ENCODE measurements at regions not wholly inside any gene's neighbourhood (a gene's known extent, or its start where the extent isn't known, plus 50 kb on each side); places are given as distances from the start of the nearest gene placed in this dataset.
A peak's percentile ranks its signal among the peaks of the same experiment; 100 is the strongest.

GRCh38 chr1:220410611-220411010 lies 117.3 kb upstream of the MARK1 start:
- H3K9ac ChIP-seq: no peak overlapping the region
- H3K27ac ChIP-seq (ENCODE audit: low read depth in 2 of 2, low read length in 1 of 2): peak overlapping the region; percentile 43 to 57; a peak in 2 of 4 replicates
- H3K9me2 ChIP-seq: no peaks in the 10 kb centered on the region
- DNase-seq: no peak
- H2AFZ ChIP-seq (ENCODE audit: low read depth): no peak overlapping the region
- 29% methylated on average over 7 of the region's 7 CpGs for WGBS (ENCODE audit: low lambda C conversion rate)
- peaks cover 5 to 17% of the 10 kb centered on the region in 2 experiments; a peak in 3 of 4 replicates for H3K4me1 ChIP-seq (ENCODE audit: control insufficient read depth in 1 of 2, insufficient read depth in 2 of 2, low read depth in 1 of 2, low read length in 1 of 2)
- H3K4me3 ChIP-seq (ENCODE audit: low read depth in 2 of 2, low read length in 1 of 2): no peak overlapping the region
- POLR2A ChIA-PET: no interaction called here
- H3K9me3 ChIP-seq: no peaks in the 10 kb centered on the region
- CTCF ChIA-PET: no interaction called here
- peak overlapping the region; percentile 20; the same call in 1 of the 2 replicates for H3K4me2 ChIP-seq
- no peaks in the 10 kb centered on the region for H3K36me3 ChIP-seq (replicated peaks in 1 of 2; ENCODE audit: control insufficient read depth in 1 of 2, insufficient read depth in 2 of 2, low read length in 1 of 2)
- H3K27me3 ChIP-seq (ENCODE audit: insufficient read depth): no peaks in the 10 kb centered on the region
- TF ChIP-seq TCF12 (IDR thresholded peaks at IDR 0.05) (peak; percentile 48), PBX3 (IDR thresholded peaks at IDR 0.05) (peak; percentile 14; the same call in 1 of the 2 replicates), NFIC (IDR thresholded peaks at IDR 0.05; ENCODE audit: borderline replicate concordance) (peak; percentile 8; the same call in 1 of the 2 replicates), FOSL2 (IDR thresholded peaks at IDR 0.05; ENCODE audit: borderline replicate concordance, low read depth) (peak; percentile 35; the same call in 1 of the 2 replicates), RXRA (IDR thresholded peaks at IDR 0.05; ENCODE audit: borderline replicate concordance, low read depth) (no peak), CHD2 (IDR thresholded peaks at IDR 0.05; ENCODE audit: low read length, partially characterized antibody) (no peak)
- no peaks in the 10 kb centered on the region for H4K20me1 ChIP-seq (ENCODE audit: insufficient read depth)
- H3F3A ChIP-seq (replicated peaks; ENCODE audit: insufficient read depth): no peaks in the 10 kb centered on the region
- no peaks in the 10 kb centered on the region for H3K79me2 ChIP-seq (ENCODE audit: insufficient read depth)

- Histone ChIP-seq H4K20me1 (ENCODE audit: insufficient read depth) (no peaks in the 10 kb centered on the region), H3K4me3 (ENCODE audit: low read depth in 2 of 2, low read length in 1 of 2) (no peak overlapping the region), H3K79me2 (ENCODE audit: insufficient read depth) (no peaks in the 10 kb centered on the region), H3K4me2 (peak overlapping the region; percentile 20; the same call in 1 of the 2 replicates), H3K9me3 (no peaks in the 10 kb centered on the region), H3F3A (replicated peaks; ENCODE audit: insufficient read depth) (no peaks in the 10 kb centered on the region), H3K9ac (no peak overlapping the region), H3K9me2 (no peaks in the 10 kb centered on the region), H3K27ac (ENCODE audit: low read depth in 2 of 2, low read length in 1 of 2) (peak overlapping the region; percentile 43 to 57; a peak in 2 of 4 replicates), H3K36me3 (replicated peaks in 1 of 2; ENCODE audit: control insufficient read depth in 1 of 2, insufficient read depth in 2 of 2, low read length in 1 of 2) (no peaks in the 10 kb centered on the region), H3K4me1 (ENCODE audit: control insufficient read depth in 1 of 2, insufficient read depth in 2 of 2, low read depth in 1 of 2, low read length in 1 of 2) (peaks cover 5 to 17% of the 10 kb centered on the region in 2 experiments; a peak in 3 of 4 replicates), H3K27me3 (ENCODE audit: insufficient read depth) (no peaks in the 10 kb centered on the region), H2AFZ (ENCODE audit: low read depth) (no peak overlapping the region)
- WGBS (ENCODE audit: low lambda C conversion rate): 83% methylated on average over 13 of the region's 13 CpGs
- DNase-seq: no peak
- TF ChIP-seq SMC3 (IDR thresholded peaks at IDR 0.05; ENCODE audit: low read depth, low read length) (no peak), SIN3A (IDR thresholded peaks at IDR 0.05; ENCODE audit: borderline replicate concordance, low read depth, low read length) (no peak), CHD2 (IDR thresholded peaks at IDR 0.05; ENCODE audit: low read length, partially characterized antibody) (no peak)
- ChIA-PET CTCF (interaction anchor here (0.9 to 1.2 kb wide), 2 partner anchors 13 to 27 kb away, joined by 3 to 4 read pairs; no protein-coding TSS in a partner anchor), POLR2A (no interaction called here)
Measured at GRCh38 chr1:220409771-220410595, 118.0 kb upstream of the MARK1 start.

GRCh38 chr1:220407191-220407590 lies 120.7 kb upstream of the MARK1 start:
- Histone ChIP-seq H3K4me3 (ENCODE audit: low read depth in 2 of 2, low read length in 1 of 2) (no peak overlapping the region), H3K9me3 (no peaks in the 10 kb centered on the region), H4K20me1 (ENCODE audit: insufficient read depth) (no peaks in the 10 kb centered on the region), H3K4me2 (no peak overlapping the region), H2AFZ (ENCODE audit: low read depth) (no peak overlapping the region), H3K27ac (ENCODE audit: low read depth in 2 of 2, low read length in 1 of 2) (no peak overlapping the region), H3K4me1 (ENCODE audit: control insufficient read depth in 1 of 2, insufficient read depth in 2 of 2, low read depth in 1 of 2, low read length in 1 of 2) (peaks cover 5 to 17% of the 10 kb centered on the region in 2 experiments; a peak in 3 of 4 replicates), H3K36me3 (replicated peaks in 1 of 2; ENCODE audit: control insufficient read depth in 1 of 2, insufficient read depth in 2 of 2, low read length in 1 of 2) (no peaks in the 10 kb centered on the region), H3K27me3 (ENCODE audit: insufficient read depth) (no peaks in the 10 kb centered on the region), H3K79me2 (ENCODE audit: insufficient read depth) (no peaks in the 10 kb centered on the region), H3F3A (replicated peaks; ENCODE audit: insufficient read depth) (no peaks in the 10 kb centered on the region), H3K9ac (no peak overlapping the region), H3K9me2 (no peaks in the 10 kb centered on the region)
- ChIA-PET POLR2A (no interaction called here), CTCF (no interaction called here)
- no peak for DNase-seq
- TF ChIP-seq YY1 (IDR thresholded peaks at IDR 0.05; ENCODE audit: low read depth) (no peak), ELF1 (IDR thresholded peaks at IDR 0.05) (no peak), JUND (IDR thresholded peaks at IDR 0.05) (no peak), GABPA (IDR thresholded peaks at IDR 0.05; ENCODE audit: low read depth) (no peak), SMC3 (IDR thresholded peaks at IDR 0.05; ENCODE audit: low read depth, low read length) (no peak), MXI1 (IDR thresholded peaks at IDR 0.05; ENCODE audit: low read depth, low read length) (no peak), REST (IDR thresholded peaks at IDR 0.05; ENCODE audit: low read depth, low read length) (no peak), EP300 (IDR thresholded peaks at IDR 0.05; ENCODE audit: borderline replicate concordance in 1 of 2, low read depth in 1 of 2, low read length in 1 of 2) (no peak), RAD21 (IDR thresholded peaks at IDR 0.05; ENCODE audit: low read length) (no peak), USF2 (IDR thresholded peaks at IDR 0.05; ENCODE audit: borderline replicate concordance, low read depth, low read length) (no peak)
